ENCODE measurements at regions not wholly inside any gene's neighbourhood (a gene's known extent, or its start where the extent isn't known, plus 50 kb on each side); places are given as distances from the start of the nearest gene placed in this dataset.

DNA sequence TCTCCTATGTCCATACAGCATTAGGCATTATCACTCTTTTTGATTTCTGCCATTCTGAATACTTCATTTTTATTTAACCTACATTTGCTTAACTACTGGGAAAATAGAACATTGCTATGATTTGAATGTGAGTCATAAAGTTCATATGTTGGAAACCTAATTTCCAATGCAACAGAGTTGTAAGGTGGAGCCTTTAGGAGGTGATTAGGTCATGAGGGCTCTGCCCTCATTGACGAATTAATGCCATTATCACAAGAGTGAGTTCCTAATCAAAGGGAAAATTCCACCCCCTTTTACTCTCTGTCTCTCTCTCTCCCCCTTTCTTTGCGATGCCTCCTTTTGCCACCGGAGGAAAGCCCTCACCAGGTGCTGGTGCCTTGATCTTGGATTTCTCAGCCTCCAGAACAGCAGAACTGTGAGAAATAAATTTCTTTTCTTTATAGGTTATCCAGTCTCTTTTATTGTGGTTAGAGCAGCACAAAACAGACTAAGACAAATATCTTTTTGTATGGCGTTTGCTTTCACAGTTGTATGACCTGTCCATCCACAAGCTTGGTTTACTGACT is 180.1 kb upstream of the ARID2 start:
- no peak for DNase-seq (ENCODE audit: low read depth)

DNA sequence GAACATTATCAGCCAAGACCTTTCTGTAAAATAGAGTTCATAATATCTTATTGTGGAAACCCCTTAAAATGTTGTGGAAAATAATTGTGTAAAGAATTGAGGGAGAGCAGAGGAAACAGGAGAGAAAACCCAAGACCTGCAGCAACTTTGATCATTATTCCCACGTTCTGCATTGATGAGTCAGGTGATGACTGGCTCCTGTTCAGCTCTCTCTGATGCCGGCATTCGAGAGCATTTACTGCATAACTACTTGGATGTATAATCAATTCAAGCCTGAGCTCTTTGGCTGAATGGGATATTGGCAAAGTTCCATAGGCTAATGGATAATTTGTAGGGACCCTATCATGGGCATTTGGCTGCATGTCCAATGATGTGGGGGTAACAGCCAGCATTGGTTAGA is 176.3 kb upstream of the ARID2 start:
- no peak for DNase-seq (ENCODE audit: low read depth)

DNA sequence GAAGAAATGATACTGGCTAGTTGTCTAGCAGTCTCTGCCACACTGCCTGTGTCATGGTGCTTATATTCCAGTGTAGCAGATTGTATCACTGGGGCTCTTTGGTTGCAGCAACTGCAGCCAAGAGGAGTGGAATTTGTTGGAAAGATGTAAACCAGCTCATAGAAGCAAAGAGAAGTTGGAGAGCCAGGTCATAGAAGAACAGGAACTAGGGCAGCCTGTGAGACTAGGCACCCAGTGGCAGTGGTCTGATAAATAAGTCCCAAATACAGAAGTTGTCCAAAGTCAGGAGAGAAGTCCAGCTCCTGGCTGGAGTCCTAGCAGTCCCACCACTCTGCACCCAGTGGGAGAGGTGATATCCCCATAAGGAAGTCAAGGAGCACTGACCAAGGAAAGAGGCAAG is 172.5 kb upstream of the ARID2 start:
- no peak for DNase-seq (ENCODE audit: low read depth)

- no peak for DNase-seq (ENCODE audit: low read depth)
Observed at GRCh38 chr12:45558353-45558752, 171.2 kb upstream of the ARID2 start.

- no peak for DNase-seq (ENCODE audit: low read depth)
Observed at GRCh38 chr12:45559537-45559936, 170.0 kb upstream of the ARID2 start.

DNA sequence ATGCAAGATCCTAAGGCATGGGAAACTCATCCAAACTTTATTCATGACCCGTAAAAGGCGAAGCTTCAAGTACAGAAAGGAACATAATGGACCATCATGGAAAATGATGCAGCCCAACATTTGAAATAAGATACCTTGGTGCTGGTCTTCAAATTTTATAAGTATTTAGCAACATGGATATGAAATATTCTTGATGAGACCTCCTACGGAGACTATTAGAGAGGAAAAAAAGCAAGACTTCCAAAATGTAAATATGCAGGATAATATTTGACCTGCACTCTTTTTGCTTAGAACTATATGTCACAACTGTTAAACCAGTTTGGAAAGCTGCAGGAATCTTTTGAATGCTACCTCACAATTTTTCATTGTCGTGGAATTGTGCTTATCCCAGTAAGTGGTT is 168.8 kb upstream of the ARID2 start:
- DNase-seq (ENCODE audit: low read depth): no peak

GRCh38 chr12:45561488-45561887 is 168.0 kb upstream of the ARID2 start:
- DNase-seq (ENCODE audit: low read depth): no peak

GRCh38 chr12:45565590-45565989 is 163.9 kb upstream of the ARID2 start:
- no peak for DNase-seq (ENCODE audit: low read depth)

DNA sequence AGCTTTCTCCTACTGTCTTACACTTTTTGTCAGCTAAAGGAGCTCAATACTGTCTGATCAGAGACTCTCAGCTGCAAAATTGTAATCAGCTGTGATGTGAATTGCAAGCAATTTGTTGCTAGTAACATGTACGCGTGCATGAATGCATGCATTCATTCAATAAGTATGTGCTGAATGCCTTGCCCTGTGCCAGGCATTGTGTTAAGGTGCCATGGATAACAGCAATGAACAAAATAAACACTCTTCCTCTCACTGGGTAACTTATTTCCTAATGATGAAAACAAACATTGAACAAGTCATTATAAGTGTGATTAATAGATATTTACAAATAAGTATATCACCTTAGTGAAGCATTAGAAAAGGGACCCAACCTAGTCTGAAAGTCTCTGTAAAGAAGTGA is 163.2 kb upstream of the ARID2 start:
- no peak for DNase-seq (ENCODE audit: low read depth)

DNA sequence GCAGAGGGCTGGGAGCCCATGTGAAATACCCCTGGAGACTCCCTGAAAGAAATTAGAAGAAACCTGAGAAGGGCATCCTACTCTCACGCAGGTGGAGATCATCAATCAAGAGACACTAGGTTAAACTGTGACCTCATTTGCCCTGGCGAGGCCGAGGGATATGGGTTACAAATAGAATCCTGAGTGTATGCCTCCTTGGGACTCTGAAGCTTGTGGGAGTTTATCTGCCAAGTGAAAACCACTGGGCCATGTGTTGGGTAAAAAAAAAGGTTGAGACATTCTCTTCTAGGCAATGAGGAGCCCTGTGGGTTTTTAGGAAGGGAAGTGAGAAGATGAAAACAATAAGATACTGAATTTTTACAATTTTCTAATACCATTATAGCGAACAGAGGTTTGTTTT is 160.7 kb upstream of the ARID2 start:
- DNase-seq (ENCODE audit: low read depth): no peak

GRCh38 chr12:45570501-45570900 is 159.0 kb upstream of the ARID2 start:
- DNase-seq (ENCODE audit: low read depth): no peak

DNA sequence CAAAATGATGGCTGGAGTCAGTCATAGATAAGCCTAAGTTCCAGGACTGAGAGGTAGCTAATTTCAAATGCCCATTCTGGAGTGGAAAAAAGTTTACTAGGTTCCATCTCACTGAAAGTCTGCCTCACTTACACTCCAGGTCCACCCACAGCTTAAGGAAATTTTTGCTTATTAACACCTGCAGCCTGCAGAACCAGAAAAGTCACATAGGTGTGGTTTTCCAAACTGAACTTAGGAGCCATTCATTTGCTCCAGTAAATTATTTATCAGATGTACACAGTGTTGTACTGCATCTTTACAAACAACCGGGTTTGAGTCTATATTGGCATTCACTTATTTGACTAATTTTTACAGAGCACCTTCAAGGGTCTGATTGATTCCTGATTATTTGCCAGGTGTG is 157.4 kb upstream of the ARID2 start:
- no peak for DNase-seq (ENCODE audit: low read depth)

DNA sequence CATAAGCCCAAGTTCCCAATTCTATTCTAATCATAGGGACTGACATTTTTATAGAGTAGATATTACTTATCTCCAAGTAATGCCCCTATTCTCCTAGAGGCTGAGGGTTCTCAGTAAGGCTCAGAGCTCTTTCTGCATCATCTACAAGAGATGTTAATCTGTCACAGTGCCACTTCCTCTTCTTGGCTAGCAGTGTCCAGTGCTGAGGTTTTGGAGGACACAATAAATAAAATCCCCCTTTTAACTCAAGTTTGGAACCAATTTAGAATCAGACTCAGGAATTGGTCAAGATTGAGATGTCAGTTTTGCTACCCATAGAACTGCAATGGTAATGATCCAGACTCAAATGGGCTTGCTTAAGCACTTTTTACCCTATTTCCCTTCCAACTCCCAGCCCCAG is 154.1 kb upstream of the ARID2 start:
- DNase-seq (ENCODE audit: low read depth): no peak

GRCh38 chr12:45575823-45576475 is 153.6 kb upstream of the ARID2 start:
- no peak for DNase-seq (ENCODE audit: low read depth)

DNA sequence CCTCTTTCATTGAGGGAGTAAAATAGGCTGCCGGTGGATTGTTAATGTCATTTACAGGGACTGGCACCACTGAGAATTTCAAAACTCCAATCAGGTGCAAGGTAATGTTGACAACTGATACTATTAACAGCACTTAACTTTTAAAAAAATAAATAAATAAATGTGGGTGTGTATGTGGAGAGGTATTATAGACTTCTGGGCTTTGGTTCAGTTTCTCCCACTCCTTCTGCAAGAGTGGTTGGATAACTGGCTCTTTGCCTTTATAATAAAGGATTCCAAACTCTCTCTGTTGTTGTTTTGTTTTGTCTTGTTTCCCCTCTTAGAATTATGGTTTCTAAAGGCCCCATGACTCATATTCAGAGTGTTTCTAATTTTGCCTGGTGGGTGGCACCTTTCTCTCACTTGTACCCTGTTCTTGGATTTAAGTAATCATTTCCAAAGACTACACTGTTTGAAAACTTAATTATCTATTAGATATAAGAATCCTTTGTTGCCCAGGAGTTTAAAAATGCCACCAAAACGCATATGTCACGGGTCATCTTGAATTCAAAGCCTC is 151.6 kb upstream of the ARID2 start:
- DNase-seq (ENCODE audit: low read depth): no peak

- DNase-seq (ENCODE audit: low read depth): no peak
Observed at GRCh38 chr12:45580356-45580969, 149.0 kb upstream of the ARID2 start.

- DNase-seq (ENCODE audit: low read depth): no peak
Observed at GRCh38 chr12:45581112-45581511, 148.4 kb upstream of the ARID2 start.

DNA sequence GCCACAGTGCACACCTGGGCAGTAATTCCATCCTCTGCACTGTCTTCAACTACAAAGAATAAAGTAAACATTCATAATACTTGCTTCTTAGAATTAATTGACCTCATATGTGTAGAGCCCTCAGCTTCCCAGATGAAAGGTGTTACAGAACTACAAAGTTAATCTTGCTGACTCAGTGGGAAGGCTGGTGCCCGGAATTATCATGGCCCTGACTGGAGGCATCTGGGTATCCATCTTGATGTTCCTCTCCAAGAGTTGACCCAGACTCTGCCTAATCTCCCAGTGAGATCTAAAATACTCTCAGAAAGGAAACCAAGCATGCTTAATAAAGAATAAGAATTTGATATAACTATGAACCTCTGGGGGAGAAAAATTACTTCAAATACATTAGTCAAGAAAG is 147.0 kb upstream of the ARID2 start:
- no peak for DNase-seq (ENCODE audit: low read depth)

DNA sequence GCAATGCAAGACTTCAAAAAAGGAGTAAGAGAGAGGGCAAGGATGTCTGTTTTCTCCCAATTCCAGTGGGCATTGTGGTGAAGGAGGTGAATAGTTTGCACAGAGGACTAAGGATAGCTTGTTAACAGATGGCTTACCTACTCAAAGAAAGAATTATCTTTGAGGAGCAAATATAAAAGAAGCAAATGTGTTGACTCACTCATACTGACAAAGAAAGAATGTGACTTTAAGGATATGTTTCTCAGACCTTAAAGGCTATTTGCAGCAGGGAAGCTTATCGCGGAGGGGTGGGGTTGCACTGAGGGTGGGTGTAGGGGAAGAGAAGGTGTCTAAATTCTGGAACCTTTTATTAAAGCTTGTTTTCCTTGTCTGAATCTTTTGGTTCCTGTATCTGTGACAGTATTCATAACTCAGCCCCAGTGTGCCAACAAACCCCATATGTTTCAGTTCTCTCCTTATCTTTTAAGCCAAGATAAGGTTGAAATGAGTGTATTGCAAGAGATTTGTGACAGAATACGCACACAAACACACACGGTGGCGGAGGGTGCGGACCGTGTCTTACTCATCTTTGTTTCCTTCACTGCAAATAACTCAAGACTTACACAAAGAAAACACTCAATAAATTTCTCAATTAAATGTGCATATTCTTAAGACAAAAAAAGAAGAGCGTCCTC is 146.4 kb upstream of the ARID2 start:
- DNase-seq (ENCODE audit: low read depth): no peak

- no peak for DNase-seq (ENCODE audit: low read depth)
Observed at GRCh38 chr12:45584336-45584735, 145.2 kb upstream of the ARID2 start.

DNA sequence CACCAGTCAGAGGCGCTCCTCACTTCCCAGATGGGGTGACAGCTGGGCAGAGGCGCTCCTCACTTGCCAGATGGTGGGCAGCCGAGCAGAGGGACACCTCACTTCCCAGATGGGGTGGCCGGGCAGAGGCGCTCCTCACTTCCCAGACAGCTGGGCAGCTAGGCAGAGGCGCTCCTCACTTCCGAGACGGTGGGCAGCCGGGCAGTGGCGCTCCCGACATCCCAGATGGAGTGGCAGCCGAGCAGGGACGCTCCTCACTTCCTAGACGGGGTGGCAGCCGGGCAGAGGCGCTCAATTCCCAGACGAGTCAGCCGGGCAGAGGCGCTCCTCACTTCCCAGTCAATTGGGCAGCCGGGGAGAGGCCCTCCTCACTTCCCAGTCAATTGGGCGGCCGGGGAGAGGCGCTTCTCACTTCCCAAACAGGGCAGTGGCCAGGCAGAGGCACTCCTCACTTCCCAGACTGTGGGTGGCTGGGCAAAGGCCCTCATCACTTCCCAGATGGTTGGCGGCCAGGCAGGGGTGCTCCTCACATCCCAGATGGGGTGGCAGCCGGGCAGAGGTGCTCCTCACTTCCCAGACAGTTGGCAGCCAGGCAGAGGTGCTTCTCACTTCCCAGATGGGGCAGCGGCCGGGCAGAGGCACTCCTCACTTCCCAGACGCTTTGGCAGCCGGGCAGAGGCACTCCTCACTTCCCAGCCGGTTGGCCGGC is 143.8 kb upstream of the ARID2 start:
- no peak for DNase-seq (ENCODE audit: low read depth)

DNA sequence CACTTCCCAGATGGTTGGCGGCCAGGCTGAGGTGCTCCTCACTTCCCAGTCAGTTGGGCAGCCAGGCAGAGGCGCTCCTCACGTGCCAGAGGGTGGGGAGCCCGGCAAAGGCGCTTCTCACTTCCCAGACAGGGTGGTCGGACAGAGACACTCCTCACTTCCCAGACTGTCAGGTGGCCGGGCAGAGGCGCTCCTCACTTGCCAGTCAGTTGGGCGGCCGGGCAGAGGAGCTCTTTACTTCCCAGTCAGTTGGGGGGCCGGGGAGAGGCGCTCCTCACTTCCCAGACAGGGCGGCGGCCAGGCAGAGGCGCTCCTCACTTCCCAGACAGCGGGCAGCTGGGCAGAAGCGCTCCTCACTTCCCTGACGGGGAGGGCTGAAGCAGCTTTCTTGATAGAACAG is 143.0 kb upstream of the ARID2 start:
- DNase-seq (ENCODE audit: low read depth): no peak
